ENCODE measurements at regions not wholly inside any gene's neighbourhood (a gene's known extent, or its start where the extent isn't known, plus 50 kb on each side); places are given as distances from the start of the nearest gene placed in this dataset.

- Histone ChIP-seq H3K4me3 (replicated peaks; ENCODE audit: insufficient read depth, low read length) (no peak overlapping the region), H3K27ac (replicated peaks) (no peak overlapping the region), H3K27me3 (ENCODE audit: insufficient read depth, poor library complexity, severe bottlenecking) (no peaks in the 10 kb centered on the region)
- no peak for DNase-seq (ENCODE audit: low read depth in 1 of 2, low spot score in 1 of 2)
- TF ChIP-seq GABPA (IDR thresholded peaks at IDR 0.05; ENCODE audit: low read depth) (no peak), CTCF (IDR thresholded peaks at IDR 0.05; ENCODE audit: insufficient read depth, low read length) (no peak), REST (IDR thresholded peaks at IDR 0.05; ENCODE audit: insufficient replicate concordance, low read depth) (no peak), POLR2AphosphoS5 (IDR thresholded peaks at IDR 0.05; ENCODE audit: low read depth) (no peak), SPI1 (IDR thresholded peaks at IDR 0.05; ENCODE audit: borderline replicate concordance, low read depth) (no peak)
Observed at GRCh38 chr3:176687754-176688153, 509.5 kb downstream of the TBL1XR1 start.

- H3K27me3 ChIP-seq (ENCODE audit: insufficient read depth, poor library complexity, severe bottlenecking): no peaks in the 10 kb centered on the region
- DNase-seq (ENCODE audit: low read depth in 1 of 2, low spot score in 1 of 2): no peak
- TF ChIP-seq POLR2AphosphoS5 (IDR thresholded peaks at IDR 0.05; ENCODE audit: low read depth) (no peak), REST (IDR thresholded peaks at IDR 0.05; ENCODE audit: insufficient replicate concordance, low read depth) (no peak), CTCF (IDR thresholded peaks at IDR 0.05; ENCODE audit: insufficient read depth, low read length) (no peak), GABPA (IDR thresholded peaks at IDR 0.05; ENCODE audit: low read depth) (no peak), SPI1 (IDR thresholded peaks at IDR 0.05; ENCODE audit: borderline replicate concordance, low read depth) (no peak)
- H3K4me3 ChIP-seq (replicated peaks; ENCODE audit: insufficient read depth, low read length): no peak overlapping the region
- H3K27ac ChIP-seq (replicated peaks): no peak overlapping the region
Observed at GRCh38 chr3:176683382-176683781, 513.9 kb downstream of the TBL1XR1 start.

- no peak overlapping the region for H3K4me3 ChIP-seq (replicated peaks; ENCODE audit: insufficient read depth, low read length)
- peak in 1 of 2 experiments; percentile 4 for DNase-seq (ENCODE audit: low read depth in 1 of 2, low spot score in 1 of 2)
Observed at GRCh38 chr3:176663837-176664831, 533.1 kb downstream of the TBL1XR1 start.

More at GRCh38 chr3:176663837-176664831, 533.1 kb downstream of the TBL1XR1 start:
- no peak overlapping the region for H3K27ac ChIP-seq (replicated peaks)
- TF ChIP-seq CTCF (IDR thresholded peaks at IDR 0.05; ENCODE audit: insufficient read depth, low read length) (no peak), POLR2AphosphoS5 (IDR thresholded peaks at IDR 0.05; ENCODE audit: low read depth) (no peak), REST (IDR thresholded peaks at IDR 0.05; ENCODE audit: insufficient replicate concordance, low read depth) (no peak), SPI1 (IDR thresholded peaks at IDR 0.05; ENCODE audit: borderline replicate concordance, low read depth) (no peak), GABPA (IDR thresholded peaks at IDR 0.05; ENCODE audit: low read depth) (no peak)
- no peaks in the 10 kb centered on the region for H3K27me3 ChIP-seq (ENCODE audit: insufficient read depth, poor library complexity, severe bottlenecking)
